ENCODE measurements at regions not wholly inside any gene's neighbourhood (a gene's known extent, or its start where the extent isn't known, plus 50 kb on each side); places are given as distances from the start of the nearest gene placed in this dataset.

- TF ChIP-seq CTCF (IDR thresholded peaks at IDR 0.05; ENCODE audit: control insufficient read depth, insufficient read depth, low read depth, low read length, missing control alignments) = no peak
- DNase-seq (ENCODE audit: low read depth) = no peak
- no peak overlapping the region for H3K4me3 ChIP-seq (ENCODE audit: control insufficient read depth, low read depth, low read length)
These were observed 84.8 kb upstream of the RAB6C start for GRCh38 chr2:129894616-129895015.

DNA sequence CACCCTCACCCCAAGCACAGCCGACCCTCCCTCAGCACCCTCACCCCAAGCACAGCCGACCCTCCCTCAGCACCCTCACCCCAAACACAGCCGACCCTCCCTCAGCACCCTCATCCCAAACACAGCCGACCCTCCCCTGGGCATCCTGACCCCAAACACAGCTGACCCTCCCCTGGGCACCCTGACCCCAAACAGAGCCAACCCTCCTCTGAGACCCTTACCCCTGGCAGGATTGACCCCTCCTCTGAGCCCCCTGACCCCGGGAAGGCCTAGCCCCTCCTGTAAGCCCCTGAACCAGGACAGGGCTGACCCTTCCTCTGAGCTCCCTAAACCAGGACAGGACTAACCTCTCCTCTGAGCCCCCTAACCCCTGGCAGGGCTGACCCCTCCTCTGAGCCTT, 84.4 kb upstream of the RAB6C start:
- no peak for TF ChIP-seq CTCF (IDR thresholded peaks at IDR 0.05; ENCODE audit: control insufficient read depth, insufficient read depth, low read depth, low read length, missing control alignments)
- H3K4me3 ChIP-seq (ENCODE audit: control insufficient read depth, low read depth, low read length) = no peak overlapping the region
- DNase-seq (ENCODE audit: low read depth) = no peak

GRCh38 chr2:129895526-129896082, 83.9 kb upstream of the RAB6C start:
- TF ChIP-seq CTCF (IDR thresholded peaks at IDR 0.05; ENCODE audit: control insufficient read depth, insufficient read depth, low read depth, low read length, missing control alignments) = no peak
- no peak for DNase-seq (ENCODE audit: low read depth)
- no peak overlapping the region for H3K4me3 ChIP-seq (ENCODE audit: control insufficient read depth, low read depth, low read length)

GRCh38 chr2:129896226-129897100, 83.0 kb upstream of the RAB6C start:
- no peak overlapping the region for H3K4me3 ChIP-seq (ENCODE audit: control insufficient read depth, low read depth, low read length)
- no peak for TF ChIP-seq CTCF (IDR thresholded peaks at IDR 0.05; ENCODE audit: control insufficient read depth, insufficient read depth, low read depth, low read length, missing control alignments)
- DNase-seq (ENCODE audit: low read depth) = no peak

DNA sequence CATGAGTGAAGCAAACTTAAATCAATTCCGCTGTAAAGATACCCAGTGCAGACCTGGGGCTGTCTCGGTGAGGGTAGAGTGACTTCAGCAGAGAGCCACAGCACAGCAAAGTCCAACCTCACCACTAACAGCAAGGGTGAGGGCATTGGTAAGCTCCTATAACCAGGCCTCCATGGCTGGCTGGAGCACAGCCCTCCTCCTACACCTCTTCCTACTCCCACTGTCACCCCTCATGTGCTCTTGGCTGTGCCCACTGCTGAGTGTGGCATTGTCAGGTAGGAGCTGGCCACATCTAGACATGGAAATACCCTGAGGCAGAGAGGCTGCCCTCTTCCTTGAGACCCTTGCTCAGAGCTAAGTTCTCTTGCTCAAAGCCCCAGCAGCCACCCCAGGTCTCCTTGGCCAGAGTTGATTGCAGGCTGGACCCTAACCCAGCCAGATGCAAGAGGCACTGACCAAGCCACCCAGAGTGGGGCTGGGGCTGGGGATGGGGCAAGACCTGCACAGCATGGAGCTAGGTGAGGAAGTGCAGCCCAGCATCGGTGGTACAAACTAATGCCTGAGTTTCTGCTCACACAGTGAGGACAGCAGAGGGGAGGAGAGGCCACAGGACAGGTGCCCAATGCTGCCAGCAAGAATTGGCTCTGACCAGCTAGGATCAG, 77.6 kb upstream of the RAB6C start:
- no peak for TF ChIP-seq CTCF (IDR thresholded peaks at IDR 0.05; ENCODE audit: control insufficient read depth, insufficient read depth, low read depth, low read length, missing control alignments)
- DNase-seq (ENCODE audit: low read depth) = no peak
- no peak overlapping the region for H3K4me3 ChIP-seq (ENCODE audit: control insufficient read depth, low read depth, low read length)

GRCh38 chr2:129902731-129903585, 76.5 kb upstream of the RAB6C start:
- no peak overlapping the region for H3K4me3 ChIP-seq (ENCODE audit: control insufficient read depth, low read depth, low read length)
- TF ChIP-seq CTCF (IDR thresholded peaks at IDR 0.05; ENCODE audit: control insufficient read depth, insufficient read depth, low read depth, low read length, missing control alignments) = no peak
- DNase-seq (ENCODE audit: low read depth) = no peak
